ENCODE measurements at regions not wholly inside any gene's neighbourhood (a gene's known extent, or its start where the extent isn't known, plus 50 kb on each side); places are given as distances from the start of the nearest gene placed in this dataset.

GRCh38 chr1:239560921-239561320, 174.6 kb downstream of the CHRM3 start:
- no peak for TF ChIP-seq EP300 (IDR thresholded peaks at IDR 0.05)
- no peak for TF ChIP-seq CTCF (IDR thresholded peaks at IDR 0.05)
- TF ChIP-seq POLR2AphosphoS5 (IDR thresholded peaks at IDR 0.05): no peak
- no peak for TF ChIP-seq POLR2A (IDR thresholded peaks at IDR 0.05)
- Histone ChIP-seq H3K36me3 (no peaks in the 10 kb centered on the region), H3K9me3 (no peaks in the 10 kb centered on the region), H3K4me3 (no peak overlapping the region), H3K4me1 (no peaks in the 10 kb centered on the region), H3K27ac (no peak overlapping the region), H3K27me3 (no peaks in the 10 kb centered on the region)
- DNase-seq (ENCODE audit: low spot score in 2 of 2): no peak
- 76% methylated on average over 4 of the region's 4 CpGs for WGBS

GRCh38 chr1:239562095-239562494, 175.7 kb downstream of the CHRM3 start:
- no peak overlapping the region for H3K4me3 ChIP-seq
- H3K27ac ChIP-seq: no peak overlapping the region
- H3K27me3 ChIP-seq: no peaks in the 10 kb centered on the region
- H3K4me1 ChIP-seq: no peaks in the 10 kb centered on the region
- no peak for TF ChIP-seq POLR2A (IDR thresholded peaks at IDR 0.05)
- no peak for TF ChIP-seq CTCF (IDR thresholded peaks at IDR 0.05)
- TF ChIP-seq POLR2AphosphoS5 (IDR thresholded peaks at IDR 0.05): no peak
- TF ChIP-seq EP300 (IDR thresholded peaks at IDR 0.05): no peak
- H3K36me3 ChIP-seq: no peaks in the 10 kb centered on the region
- 77% methylated on average over 6 of the region's 6 CpGs for WGBS
- no peak for DNase-seq (ENCODE audit: low spot score in 2 of 2)
- no peaks in the 10 kb centered on the region for H3K9me3 ChIP-seq

- H3K9me3 ChIP-seq: no peaks in the 10 kb centered on the region
- no peaks in the 10 kb centered on the region for H3K36me3 ChIP-seq
- no peaks in the 10 kb centered on the region for H3K4me1 ChIP-seq
- H3K4me3 ChIP-seq: no peak overlapping the region
- H3K27ac ChIP-seq: no peak overlapping the region
- no peak for DNase-seq (ENCODE audit: low spot score in 2 of 2)
- no peaks in the 10 kb centered on the region for H3K27me3 ChIP-seq
- WGBS: 39% methylated on average over 2 of the region's 2 CpGs
- TF ChIP-seq CTCF (IDR thresholded peaks at IDR 0.05) (no peak), POLR2AphosphoS5 (IDR thresholded peaks at IDR 0.05) (no peak), POLR2A (IDR thresholded peaks at IDR 0.05) (no peak), EP300 (IDR thresholded peaks at IDR 0.05) (no peak)
Observed at GRCh38 chr1:239563681-239564080, 177.3 kb downstream of the CHRM3 start.

- TF ChIP-seq POLR2A (IDR thresholded peaks at IDR 0.05) (no peak), POLR2AphosphoS5 (IDR thresholded peaks at IDR 0.05) (no peak), EP300 (IDR thresholded peaks at IDR 0.05) (no peak), CTCF (IDR thresholded peaks at IDR 0.05) (no peak)
- WGBS: 87% methylated on average over 7 of the region's 7 CpGs
- H3K27ac ChIP-seq: no peak overlapping the region
- no peak overlapping the region for H3K4me3 ChIP-seq
- no peaks in the 10 kb centered on the region for H3K27me3 ChIP-seq
- no peaks in the 10 kb centered on the region for H3K4me1 ChIP-seq
- no peak for DNase-seq (ENCODE audit: low spot score in 2 of 2)
- H3K9me3 ChIP-seq: no peaks in the 10 kb centered on the region
- H3K36me3 ChIP-seq: no peaks in the 10 kb centered on the region
Observed at GRCh38 chr1:239566074-239566473, 179.7 kb downstream of the CHRM3 start.

GRCh38 chr1:239570878-239571277, 184.5 kb downstream of the CHRM3 start:
- TF ChIP-seq CTCF (IDR thresholded peaks at IDR 0.05) (no peak), EP300 (IDR thresholded peaks at IDR 0.05) (no peak), POLR2A (IDR thresholded peaks at IDR 0.05) (no peak)
- Histone ChIP-seq H3K27me3 (no peaks in the 10 kb centered on the region), H3K4me1 (no peaks in the 10 kb centered on the region), H3K27ac (no peak overlapping the region), H3K4me3 (no peak overlapping the region), H3K36me3 (no peaks in the 10 kb centered on the region), H3K9me3 (no peaks in the 10 kb centered on the region)
- 80% methylated on average over 3 of the region's 3 CpGs for WGBS
- DNase-seq (ENCODE audit: low spot score in 2 of 2): no peak

Measured in suprapubic skin (tissue), 4 donors.